ENCODE measurements at regions not wholly inside any gene's neighbourhood (a gene's known extent, or its start where the extent isn't known, plus 50 kb on each side); places are given as distances from the start of the nearest gene placed in this dataset.

- Histone ChIP-seq H2AFZ (ENCODE audit: low read length, unreplicated experiment) (no peak overlapping the region), H3K4me1 (ENCODE audit: control insufficient read depth, insufficient read depth, low read length, unreplicated experiment) (no peaks in the 10 kb centered on the region), H3K4me3 (ENCODE audit: low read depth, low read length) (no peak overlapping the region)
Observed at GRCh38 chr11:120044011-120044675, 93.8 kb downstream of the TRIM29 start.

GRCh38 chr11:120043328-120043945, 94.5 kb downstream of the TRIM29 start:
- Histone ChIP-seq H3K79me2 (ENCODE audit: control insufficient read depth, insufficient read depth, low read length, unreplicated experiment) (no peaks in the 10 kb centered on the region), H3K4me3 (ENCODE audit: low read depth, low read length) (no peak overlapping the region), H3K36me3 (ENCODE audit: insufficient read depth, low read length) (no peaks in the 10 kb centered on the region), H2AFZ (ENCODE audit: low read length, unreplicated experiment) (no peak overlapping the region), H3K4me1 (ENCODE audit: control insufficient read depth, insufficient read depth, low read length, unreplicated experiment) (no peaks in the 10 kb centered on the region), H3K27me3 (ENCODE audit: insufficient read depth, low read length) (peaks cover 49% of the 10 kb centered on the region), H3K27ac (ENCODE audit: low read depth, low read length) (no peak overlapping the region)

More at GRCh38 chr11:120044011-120044675, 93.8 kb downstream of the TRIM29 start:
- Histone ChIP-seq H3K27ac (ENCODE audit: low read depth, low read length) (no peak overlapping the region), H3K79me2 (ENCODE audit: control insufficient read depth, insufficient read depth, low read length, unreplicated experiment) (no peaks in the 10 kb centered on the region), H3K36me3 (ENCODE audit: insufficient read depth, low read length) (no peaks in the 10 kb centered on the region), H3K27me3 (ENCODE audit: insufficient read depth, low read length) (peaks cover 44% of the 10 kb centered on the region)

- Histone ChIP-seq H3K27ac (ENCODE audit: low read depth, low read length) (no peak overlapping the region), H2AFZ (ENCODE audit: low read length, unreplicated experiment) (no peak overlapping the region), H3K36me3 (ENCODE audit: insufficient read depth, low read length) (no peaks in the 10 kb centered on the region), H3K27me3 (ENCODE audit: insufficient read depth, low read length) (peaks cover 61% of the 10 kb centered on the region), H3K4me1 (ENCODE audit: control insufficient read depth, insufficient read depth, low read length, unreplicated experiment) (no peaks in the 10 kb centered on the region), H3K4me3 (ENCODE audit: low read depth, low read length) (no peak overlapping the region), H3K79me2 (ENCODE audit: control insufficient read depth, insufficient read depth, low read length, unreplicated experiment) (no peaks in the 10 kb centered on the region)
Observed at GRCh38 chr11:120041625-120042024, 96.3 kb downstream of the TRIM29 start.

- no peak overlapping the region for H3K4me3 ChIP-seq (ENCODE audit: low read depth, low read length)
- H3K4me1 ChIP-seq (ENCODE audit: control insufficient read depth, insufficient read depth, low read length, unreplicated experiment): no peaks in the 10 kb centered on the region
- no peaks in the 10 kb centered on the region for H3K36me3 ChIP-seq (ENCODE audit: insufficient read depth, low read length)
- H3K27me3 ChIP-seq (ENCODE audit: insufficient read depth, low read length): peaks cover 67% of the 10 kb centered on the region
- H3K27ac ChIP-seq (ENCODE audit: low read depth, low read length): no peak overlapping the region
- no peak overlapping the region for H2AFZ ChIP-seq (ENCODE audit: low read length, unreplicated experiment)
- H3K79me2 ChIP-seq (ENCODE audit: control insufficient read depth, insufficient read depth, low read length, unreplicated experiment): no peaks in the 10 kb centered on the region
Observed at GRCh38 chr11:120040151-120040840, 97.6 kb downstream of the TRIM29 start.

GRCh38 chr11:120039039-120039438, 98.9 kb downstream of the TRIM29 start:
- Histone ChIP-seq H3K27me3 (ENCODE audit: insufficient read depth, low read length) (peaks cover 62% of the 10 kb centered on the region), H3K4me1 (ENCODE audit: control insufficient read depth, insufficient read depth, low read length, unreplicated experiment) (no peaks in the 10 kb centered on the region), H3K4me3 (ENCODE audit: low read depth, low read length) (no peak overlapping the region), H3K36me3 (ENCODE audit: insufficient read depth, low read length) (no peaks in the 10 kb centered on the region), H3K79me2 (ENCODE audit: control insufficient read depth, insufficient read depth, low read length, unreplicated experiment) (no peaks in the 10 kb centered on the region), H2AFZ (ENCODE audit: low read length, unreplicated experiment) (no peak overlapping the region), H3K27ac (ENCODE audit: low read depth, low read length) (no peak overlapping the region)

GRCh38 chr11:120037111-120037510, 100.8 kb downstream of the TRIM29 start:
- Histone ChIP-seq H3K27ac (ENCODE audit: low read depth, low read length) (no peak overlapping the region), H2AFZ (ENCODE audit: low read length, unreplicated experiment) (no peak overlapping the region), H3K79me2 (ENCODE audit: control insufficient read depth, insufficient read depth, low read length, unreplicated experiment) (no peaks in the 10 kb centered on the region), H3K27me3 (ENCODE audit: insufficient read depth, low read length) (peaks cover 58% of the 10 kb centered on the region), H3K4me3 (ENCODE audit: low read depth, low read length) (no peak overlapping the region), H3K4me1 (ENCODE audit: control insufficient read depth, insufficient read depth, low read length, unreplicated experiment) (no peaks in the 10 kb centered on the region), H3K36me3 (ENCODE audit: insufficient read depth, low read length) (no peaks in the 10 kb centered on the region)

- Histone ChIP-seq H3K27ac (ENCODE audit: low read depth, low read length) (no peak overlapping the region), H3K4me3 (ENCODE audit: low read depth, low read length) (no peak overlapping the region), H3K4me1 (ENCODE audit: control insufficient read depth, insufficient read depth, low read length, unreplicated experiment) (no peaks in the 10 kb centered on the region), H3K27me3 (ENCODE audit: insufficient read depth, low read length) (peaks cover 59% of the 10 kb centered on the region), H3K36me3 (ENCODE audit: insufficient read depth, low read length) (no peaks in the 10 kb centered on the region), H2AFZ (ENCODE audit: low read length, unreplicated experiment) (no peak overlapping the region), H3K79me2 (ENCODE audit: control insufficient read depth, insufficient read depth, low read length, unreplicated experiment) (no peaks in the 10 kb centered on the region)
Observed at GRCh38 chr11:120035756-120036155, 102.2 kb downstream of the TRIM29 start.

- Histone ChIP-seq H3K27me3 (ENCODE audit: insufficient read depth, low read length) (peaks cover 54% of the 10 kb centered on the region), H3K27ac (ENCODE audit: low read depth, low read length) (no peak overlapping the region), H2AFZ (ENCODE audit: low read length, unreplicated experiment) (no peak overlapping the region), H3K4me3 (ENCODE audit: low read depth, low read length) (no peak overlapping the region), H3K36me3 (ENCODE audit: insufficient read depth, low read length) (no peaks in the 10 kb centered on the region), H3K79me2 (ENCODE audit: control insufficient read depth, insufficient read depth, low read length, unreplicated experiment) (no peaks in the 10 kb centered on the region), H3K4me1 (ENCODE audit: control insufficient read depth, insufficient read depth, low read length, unreplicated experiment) (no peaks in the 10 kb centered on the region)
Observed at GRCh38 chr11:120034881-120035630, 102.9 kb downstream of the TRIM29 start.

- peaks cover 47% of the 10 kb centered on the region for H3K27me3 ChIP-seq (ENCODE audit: insufficient read depth, low read length)
- no peaks in the 10 kb centered on the region for H3K4me1 ChIP-seq (ENCODE audit: control insufficient read depth, insufficient read depth, low read length, unreplicated experiment)
- H2AFZ ChIP-seq (ENCODE audit: low read length, unreplicated experiment): no peak overlapping the region
- no peaks in the 10 kb centered on the region for H3K36me3 ChIP-seq (ENCODE audit: insufficient read depth, low read length)
- H3K4me3 ChIP-seq (ENCODE audit: low read depth, low read length): no peak overlapping the region
- no peak overlapping the region for H3K27ac ChIP-seq (ENCODE audit: low read depth, low read length)
- no peaks in the 10 kb centered on the region for H3K79me2 ChIP-seq (ENCODE audit: control insufficient read depth, insufficient read depth, low read length, unreplicated experiment)
Observed at GRCh38 chr11:120034176-120034875, 103.6 kb downstream of the TRIM29 start.

- no peaks in the 10 kb centered on the region for H3K4me1 ChIP-seq (ENCODE audit: control insufficient read depth, insufficient read depth, low read length, unreplicated experiment)
- no peak overlapping the region for H3K27ac ChIP-seq (ENCODE audit: low read depth, low read length)
- peaks cover 48% of the 10 kb centered on the region for H3K27me3 ChIP-seq (ENCODE audit: insufficient read depth, low read length)
- H3K4me3 ChIP-seq (ENCODE audit: low read depth, low read length): no peak overlapping the region
- H3K36me3 ChIP-seq (ENCODE audit: insufficient read depth, low read length): no peaks in the 10 kb centered on the region
- no peak overlapping the region for H2AFZ ChIP-seq (ENCODE audit: low read length, unreplicated experiment)
- no peaks in the 10 kb centered on the region for H3K79me2 ChIP-seq (ENCODE audit: control insufficient read depth, insufficient read depth, low read length, unreplicated experiment)
Observed at GRCh38 chr11:120032766-120033390, 105.0 kb downstream of the TRIM29 start.

Measured in ACC112 (cell line).